ENCODE measurements at regions not wholly inside any gene's neighbourhood (a gene's known extent, or its start where the extent isn't known, plus 50 kb on each side); places are given as distances from the start of the nearest gene placed in this dataset.

DNA sequence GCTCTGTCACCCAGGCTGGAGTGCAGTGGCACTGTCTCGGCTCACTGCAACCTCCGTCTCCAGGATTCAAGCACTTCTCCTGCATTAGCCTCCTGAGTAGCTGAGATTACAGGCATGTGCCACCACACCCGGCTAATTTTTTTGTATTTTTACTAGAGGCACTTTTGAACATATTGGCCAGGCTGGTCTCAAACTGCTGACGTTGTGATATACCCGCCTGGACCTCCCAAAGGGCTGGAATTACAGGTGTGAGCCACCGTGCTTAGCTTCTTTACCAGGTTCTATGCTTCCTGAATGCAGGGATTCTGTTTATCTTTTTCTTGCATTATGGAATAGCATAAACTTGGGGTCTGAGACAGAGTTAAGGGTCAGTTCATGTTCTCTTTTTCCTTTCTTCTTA, 317.9 kb upstream of the RBFOX1 start:
- Histone ChIP-seq H3K4me1 (no peaks in the 10 kb centered on the region), H3K9me3 (no peaks in the 10 kb centered on the region), H3K36me3 (replicated peaks in 1 of 2; ENCODE audit: insufficient read depth in 1 of 2, low read depth in 2 of 2) (no peaks in the 10 kb centered on the region), H3K4me3 (no peak overlapping the region), H3K27ac (no peak overlapping the region), H3K27me3 (no peaks in the 10 kb centered on the region)
- no peak for ATAC-seq
- TF ChIP-seq, protein P1, sequence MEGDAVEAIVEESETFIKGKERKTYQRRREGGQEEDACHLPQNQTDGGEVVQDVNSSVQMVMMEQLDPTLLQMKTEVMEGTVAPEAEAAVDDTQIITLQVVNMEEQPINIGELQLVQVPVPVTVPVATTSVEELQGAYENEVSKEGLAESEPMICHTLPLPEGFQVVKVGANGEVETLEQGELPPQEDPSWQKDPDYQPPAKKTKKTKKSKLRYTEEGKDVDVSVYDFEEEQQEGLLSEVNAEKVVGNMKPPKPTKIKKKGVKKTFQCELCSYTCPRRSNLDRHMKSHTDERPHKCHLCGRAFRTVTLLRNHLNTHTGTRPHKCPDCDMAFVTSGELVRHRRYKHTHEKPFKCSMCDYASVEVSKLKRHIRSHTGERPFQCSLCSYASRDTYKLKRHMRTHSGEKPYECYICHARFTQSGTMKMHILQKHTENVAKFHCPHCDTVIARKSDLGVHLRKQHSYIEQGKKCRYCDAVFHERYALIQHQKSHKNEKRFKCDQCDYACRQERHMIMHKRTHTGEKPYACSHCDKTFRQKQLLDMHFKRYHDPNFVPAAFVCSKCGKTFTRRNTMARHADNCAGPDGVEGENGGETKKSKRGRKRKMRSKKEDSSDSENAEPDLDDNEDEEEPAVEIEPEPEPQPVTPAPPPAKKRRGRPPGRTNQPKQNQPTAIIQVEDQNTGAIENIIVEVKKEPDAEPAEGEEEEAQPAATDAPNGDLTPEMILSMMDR (IDR thresholded peaks at IDR 0.05), result no peak
- no peak for TF ChIP-seq POLR2A (IDR thresholded peaks at IDR 0.05)
- no peak for DNase-seq
- intact Hi-C loops (cut with DNase I), result no loop called here
- WGBS, 2 donors, result 64 to 69% methylated on average over 6 of the region's 6 CpGs

DNA sequence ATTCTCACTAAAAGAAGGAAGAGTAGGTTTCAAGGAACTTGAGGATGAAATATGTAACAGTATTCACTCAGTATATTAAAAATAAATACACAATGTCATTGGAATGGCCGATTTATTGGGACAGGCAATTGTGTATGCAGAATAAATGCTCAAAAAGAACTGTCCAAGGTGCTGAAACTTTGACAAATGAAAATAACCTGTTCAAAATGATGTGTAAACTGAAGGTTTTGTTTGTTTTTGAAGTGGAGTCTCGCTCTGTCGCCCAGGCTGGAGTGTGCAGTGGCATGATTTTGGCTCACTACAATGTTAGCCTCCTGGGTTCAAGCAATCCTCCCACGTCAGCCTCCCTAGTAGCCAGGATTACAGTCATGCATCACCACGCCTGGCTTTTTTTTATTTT, 318.7 kb upstream of the RBFOX1 start:
- H3K27me3 ChIP-seq, result no peaks in the 10 kb centered on the region
- TF ChIP-seq, protein P1 (IDR thresholded peaks at IDR 0.05), result no peak
- TF ChIP-seq POLR2A (IDR thresholded peaks at IDR 0.05), result no peak
- 44 to 45% methylated on average over 5 of the region's 5 CpGs for WGBS, 2 donors

DNA sequence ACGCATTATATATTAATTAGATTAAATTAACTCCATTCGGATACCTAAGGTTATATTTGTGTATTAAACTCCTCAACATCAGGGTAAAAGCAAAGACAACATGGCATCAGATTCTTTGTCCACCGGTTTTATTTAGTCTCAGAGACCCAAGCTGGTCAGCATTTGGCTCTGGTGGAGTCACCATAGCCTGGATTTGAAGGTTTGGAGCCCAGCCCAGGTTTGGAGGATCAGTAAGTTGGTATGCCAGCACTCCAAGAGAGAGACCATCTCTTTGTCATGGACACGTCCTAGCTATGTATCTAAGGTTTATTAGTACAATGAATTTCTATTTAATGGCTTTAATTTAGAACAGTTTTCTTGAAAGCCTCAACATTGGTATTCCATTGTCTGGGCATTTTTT, 328.4 kb upstream of the RBFOX1 start:
- TF ChIP-seq, protein P1 (IDR thresholded peaks at IDR 0.05), result no peak
- TF ChIP-seq POLR2A (IDR thresholded peaks at IDR 0.05), result no peak
- H3K9me3 ChIP-seq, result no peaks in the 10 kb centered on the region
- intact Hi-C loops (cut with DNase I), result no loop called here
- H3K36me3 ChIP-seq (replicated peaks in 1 of 2; ENCODE audit: insufficient read depth in 1 of 2, low read depth in 2 of 2), result no peaks in the 10 kb centered on the region
- no peak for DNase-seq
- ATAC-seq, result no peak
- H3K27me3 ChIP-seq, result no peaks in the 10 kb centered on the region
- no peak overlapping the region for H3K27ac ChIP-seq
- H3K4me1 ChIP-seq, result no peaks in the 10 kb centered on the region
- no peak overlapping the region for H3K4me3 ChIP-seq
- WGBS, 2 donors, result 53% methylated on average over 4 of the region's 4 CpGs

More for the DNA sequence above, 318.7 kb upstream of the RBFOX1 start:
- no peaks in the 10 kb centered on the region for H3K4me1 ChIP-seq
- intact Hi-C loops (cut with DNase I), result no loop called here
- H3K4me3 ChIP-seq, result no peak overlapping the region
- no peak for DNase-seq
- H3K9me3 ChIP-seq, result no peaks in the 10 kb centered on the region
- ATAC-seq, result no peak
- no peaks in the 10 kb centered on the region for H3K36me3 ChIP-seq (replicated peaks in 1 of 2; ENCODE audit: insufficient read depth in 1 of 2, low read depth in 2 of 2)
- H3K27ac ChIP-seq, result no peak overlapping the region

DNA sequence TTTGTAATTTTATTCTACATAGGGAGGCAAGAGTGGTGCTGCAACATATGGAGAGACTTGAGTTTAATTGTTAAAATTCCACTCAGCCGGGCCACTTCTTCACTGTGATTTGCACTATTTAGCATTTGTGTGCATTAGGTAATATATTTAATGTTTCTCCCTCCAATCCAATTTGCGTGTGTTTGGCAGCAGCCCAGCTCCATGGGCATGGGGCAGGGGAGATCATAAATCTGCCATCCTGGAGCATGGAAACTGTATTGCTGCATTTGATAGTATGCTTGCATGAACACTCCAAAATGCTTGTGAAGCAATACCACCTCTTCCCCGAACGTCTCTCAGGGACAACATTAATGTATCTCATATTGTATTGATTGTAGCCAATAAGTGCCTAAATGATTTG, 339.1 kb upstream of the RBFOX1 start:
- ATAC-seq, result no peak
- no peak overlapping the region for H3K27ac ChIP-seq
- no peaks in the 10 kb centered on the region for H3K36me3 ChIP-seq (replicated peaks in 1 of 2; ENCODE audit: insufficient read depth in 1 of 2, low read depth in 2 of 2)
- no peaks in the 10 kb centered on the region for H3K4me1 ChIP-seq
- no peaks in the 10 kb centered on the region for H3K9me3 ChIP-seq
- no peak for DNase-seq
- intact Hi-C loops (cut with DNase I), result no loop called here
- 22 to 33% methylated on average over 4 of the region's 4 CpGs for WGBS, 2 donors
- TF ChIP-seq POLR2A (IDR thresholded peaks at IDR 0.05), result no peak
- TF ChIP-seq, protein P1 (IDR thresholded peaks at IDR 0.05), result no peak
- H3K27me3 ChIP-seq, result no peaks in the 10 kb centered on the region
- no peak overlapping the region for H3K4me3 ChIP-seq

DNA sequence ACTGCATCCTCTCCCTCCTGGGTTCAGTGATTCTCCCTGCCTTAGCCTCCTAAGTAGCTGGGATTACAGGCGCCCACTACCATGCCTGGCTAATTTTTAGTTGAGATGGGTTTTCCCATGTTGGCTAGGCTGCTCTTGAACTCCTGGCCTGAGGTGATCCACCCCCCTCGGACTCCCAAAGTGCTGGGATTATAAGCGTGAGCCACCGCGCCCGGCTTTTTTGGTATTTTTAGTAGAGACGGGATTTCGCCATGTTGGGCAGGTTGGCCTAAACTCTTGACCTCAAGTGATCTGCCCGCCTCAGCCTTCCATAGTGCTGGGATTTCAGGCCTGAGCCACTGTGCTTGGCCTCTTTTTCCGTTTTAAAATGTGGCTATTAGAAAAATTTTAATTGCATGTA, 343.8 kb upstream of the RBFOX1 start:
- Histone ChIP-seq H3K27me3 (no peaks in the 10 kb centered on the region), H3K27ac (no peak overlapping the region), H3K4me3 (no peak overlapping the region), H3K9me3 (no peaks in the 10 kb centered on the region), H3K4me1 (no peaks in the 10 kb centered on the region), H3K36me3 (replicated peaks in 1 of 2; ENCODE audit: insufficient read depth in 1 of 2, low read depth in 2 of 2) (no peaks in the 10 kb centered on the region)
- ATAC-seq (no peak), DNase-seq (no peak)
- 84 to 86% methylated on average over 10 of the region's 10 CpGs for WGBS, 2 donors
- TF ChIP-seq, protein P1 (IDR thresholded peaks at IDR 0.05), result no peak
- no peak for TF ChIP-seq POLR2A (IDR thresholded peaks at IDR 0.05)
- intact Hi-C loops (cut with DNase I), result no loop called here
